ENCODE measurements at regions not wholly inside any gene's neighbourhood (a gene's known extent, or its start where the extent isn't known, plus 50 kb on each side); places are given as distances from the start of the nearest gene placed in this dataset.

DNA sequence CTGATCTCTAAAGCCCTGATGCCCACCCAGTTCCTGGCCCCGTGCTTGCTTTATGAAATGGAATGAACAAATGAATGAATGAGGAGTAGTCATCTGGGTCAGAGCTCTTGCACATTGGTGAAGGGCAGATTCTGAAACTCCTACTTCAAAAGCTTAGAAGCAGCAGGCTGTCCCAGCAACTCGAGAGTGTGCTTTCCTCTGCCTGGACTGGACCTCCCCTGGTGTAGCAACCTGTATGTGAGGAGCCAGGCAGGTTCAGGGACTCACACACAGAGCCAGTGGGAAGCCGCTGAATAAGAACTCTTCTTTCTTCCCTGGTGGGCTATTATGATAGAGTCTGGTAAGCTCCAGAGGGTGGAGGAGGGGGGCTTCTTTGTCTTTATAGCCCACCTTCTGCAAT is 396.4 kb downstream of the CDK5RAP2 start:
- DNase-seq, result no peak
- Mint-ChIP-seq H3K27me3 (ENCODE audit: unreplicated experiment) (peaks cover 2% of the 10 kb centered on the region), H3K27ac (ENCODE audit: unreplicated experiment) (no peak overlapping the region), H3K4me1 (ENCODE audit: low read depth, unreplicated experiment) (no peaks in the 10 kb centered on the region), H3K36me3 (ENCODE audit: unreplicated experiment) (no peaks in the 10 kb centered on the region), H3K9me3 (ENCODE audit: unreplicated experiment) (no peaks in the 10 kb centered on the region), H3K4me3 (ENCODE audit: unreplicated experiment) (no peak overlapping the region)
- TF ChIP-seq, protein P1, sequence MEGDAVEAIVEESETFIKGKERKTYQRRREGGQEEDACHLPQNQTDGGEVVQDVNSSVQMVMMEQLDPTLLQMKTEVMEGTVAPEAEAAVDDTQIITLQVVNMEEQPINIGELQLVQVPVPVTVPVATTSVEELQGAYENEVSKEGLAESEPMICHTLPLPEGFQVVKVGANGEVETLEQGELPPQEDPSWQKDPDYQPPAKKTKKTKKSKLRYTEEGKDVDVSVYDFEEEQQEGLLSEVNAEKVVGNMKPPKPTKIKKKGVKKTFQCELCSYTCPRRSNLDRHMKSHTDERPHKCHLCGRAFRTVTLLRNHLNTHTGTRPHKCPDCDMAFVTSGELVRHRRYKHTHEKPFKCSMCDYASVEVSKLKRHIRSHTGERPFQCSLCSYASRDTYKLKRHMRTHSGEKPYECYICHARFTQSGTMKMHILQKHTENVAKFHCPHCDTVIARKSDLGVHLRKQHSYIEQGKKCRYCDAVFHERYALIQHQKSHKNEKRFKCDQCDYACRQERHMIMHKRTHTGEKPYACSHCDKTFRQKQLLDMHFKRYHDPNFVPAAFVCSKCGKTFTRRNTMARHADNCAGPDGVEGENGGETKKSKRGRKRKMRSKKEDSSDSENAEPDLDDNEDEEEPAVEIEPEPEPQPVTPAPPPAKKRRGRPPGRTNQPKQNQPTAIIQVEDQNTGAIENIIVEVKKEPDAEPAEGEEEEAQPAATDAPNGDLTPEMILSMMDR (IDR thresholded peaks at IDR 0.05; ENCODE audit: partially characterized antibody, unreplicated experiment), result no peak

DNA sequence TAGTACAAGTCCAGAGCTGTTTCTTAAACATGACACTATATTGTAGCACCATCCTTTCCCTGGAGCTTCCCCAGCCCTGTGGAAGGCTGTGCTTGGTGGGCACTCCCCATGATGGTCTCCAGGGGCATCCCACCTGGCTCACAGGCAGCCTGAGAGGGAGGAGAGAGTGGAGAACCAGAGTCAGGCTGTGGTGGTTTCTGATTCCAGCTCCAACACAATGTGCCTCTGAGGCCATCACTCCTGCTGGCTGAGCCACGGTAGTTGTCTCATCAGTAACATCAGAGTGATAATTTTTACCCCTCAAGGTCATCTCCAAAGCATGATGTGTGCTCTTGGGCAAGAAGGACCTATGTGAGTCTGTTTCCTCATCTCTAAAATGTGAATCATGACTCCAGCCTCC is 398.0 kb downstream of the CDK5RAP2 start:
- no peak overlapping the region for H3K4me3 Mint-ChIP-seq (ENCODE audit: unreplicated experiment)
- DNase-seq, result no peak
- no peaks in the 10 kb centered on the region for H3K4me1 Mint-ChIP-seq (ENCODE audit: low read depth, unreplicated experiment)
- H3K27ac Mint-ChIP-seq (ENCODE audit: unreplicated experiment), result no peak overlapping the region
- no peaks in the 10 kb centered on the region for H3K36me3 Mint-ChIP-seq (ENCODE audit: unreplicated experiment)
- H3K9me3 Mint-ChIP-seq (ENCODE audit: unreplicated experiment), result no peaks in the 10 kb centered on the region
- TF ChIP-seq, protein P1 (IDR thresholded peaks at IDR 0.05; ENCODE audit: partially characterized antibody, unreplicated experiment), result no peak
- H3K27me3 Mint-ChIP-seq (ENCODE audit: unreplicated experiment), result no peaks in the 10 kb centered on the region

DNA sequence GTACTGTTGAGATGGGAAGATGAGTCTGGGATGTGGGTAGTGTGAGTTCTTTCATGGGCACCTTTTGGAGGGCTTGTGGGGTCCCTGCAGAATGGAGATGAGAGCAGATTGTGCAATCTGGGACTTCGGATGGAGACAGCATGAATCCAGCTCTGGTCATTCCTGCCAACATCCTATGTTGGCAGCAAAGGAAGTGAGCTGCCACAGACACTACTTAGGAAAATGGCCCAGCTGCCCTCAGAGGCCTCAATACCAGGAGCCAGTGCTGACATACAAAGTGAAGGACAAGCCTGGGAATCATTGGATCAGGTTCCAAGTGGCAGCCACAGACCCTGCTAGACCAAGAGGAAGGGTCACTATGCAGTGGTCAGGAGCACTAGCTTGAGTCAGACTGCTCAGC is 402.8 kb downstream of the CDK5RAP2 start:
- Mint-ChIP-seq H3K27me3 (ENCODE audit: unreplicated experiment) (peaks cover 2% of the 10 kb centered on the region), H3K36me3 (ENCODE audit: unreplicated experiment) (no peaks in the 10 kb centered on the region), H3K4me3 (ENCODE audit: unreplicated experiment) (no peak overlapping the region), H3K9me3 (ENCODE audit: unreplicated experiment) (no peaks in the 10 kb centered on the region), H3K4me1 (ENCODE audit: low read depth, unreplicated experiment) (peaks cover 2% of the 10 kb centered on the region), H3K27ac (ENCODE audit: unreplicated experiment) (no peak overlapping the region)
- DNase-seq, result no peak
- TF ChIP-seq, protein P1 (IDR thresholded peaks at IDR 0.05; ENCODE audit: partially characterized antibody, unreplicated experiment), result no peak

DNA sequence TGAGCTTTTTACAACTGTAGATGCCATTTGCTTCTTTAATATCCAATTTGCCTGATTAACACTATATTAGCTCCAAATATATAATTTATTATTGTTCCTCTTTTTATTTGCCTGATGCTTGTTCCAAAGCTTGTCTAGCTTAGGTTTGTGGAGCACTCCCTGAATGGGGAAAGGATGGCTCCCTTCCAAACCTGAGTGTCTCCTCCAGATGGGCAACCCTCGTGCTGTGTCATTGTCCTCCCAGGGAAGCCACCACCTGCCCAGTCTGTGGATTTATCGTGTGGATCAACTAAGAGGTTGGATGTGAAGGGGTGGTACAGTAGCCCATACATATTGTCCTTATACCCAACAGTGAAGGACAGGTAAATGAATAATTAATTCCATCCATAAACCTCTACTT is 404.9 kb downstream of the CDK5RAP2 start:
- TF ChIP-seq, protein P1 (IDR thresholded peaks at IDR 0.05; ENCODE audit: partially characterized antibody, unreplicated experiment), result no peak
- H3K27me3 Mint-ChIP-seq (ENCODE audit: unreplicated experiment), result peaks cover 2% of the 10 kb centered on the region
- no peak overlapping the region for H3K4me3 Mint-ChIP-seq (ENCODE audit: unreplicated experiment)
- DNase-seq, result no peak
- H3K9me3 Mint-ChIP-seq (ENCODE audit: unreplicated experiment), result no peaks in the 10 kb centered on the region
- H3K27ac Mint-ChIP-seq (ENCODE audit: unreplicated experiment), result no peak overlapping the region
- H3K4me1 Mint-ChIP-seq (ENCODE audit: low read depth, unreplicated experiment), result peaks cover 2% of the 10 kb centered on the region
- no peaks in the 10 kb centered on the region for H3K36me3 Mint-ChIP-seq (ENCODE audit: unreplicated experiment)

DNA sequence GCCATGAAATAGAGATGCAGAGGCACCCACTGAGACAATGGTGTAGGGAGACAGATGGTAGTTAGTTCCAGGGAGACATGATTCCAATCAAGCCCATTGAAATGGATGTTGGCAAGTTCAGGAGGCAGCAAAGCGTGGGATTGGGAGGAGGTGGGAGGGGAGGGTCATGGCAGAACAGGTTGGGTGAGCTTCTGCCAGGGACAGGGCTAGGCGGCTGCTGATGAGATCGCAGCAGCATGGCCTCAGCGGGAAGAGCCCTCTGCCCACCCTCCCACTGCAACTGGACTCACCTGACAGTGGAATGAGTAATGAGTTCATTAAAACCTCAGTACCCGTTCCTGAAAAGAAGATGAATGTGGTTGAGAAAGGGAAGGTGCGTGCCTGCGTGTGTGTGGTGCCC is 418.2 kb downstream of the CDK5RAP2 start:
- H3K9me3 Mint-ChIP-seq (ENCODE audit: unreplicated experiment), result peaks cover 3% of the 10 kb centered on the region
- DNase-seq, result no peak
- H3K36me3 Mint-ChIP-seq (ENCODE audit: unreplicated experiment), result no peaks in the 10 kb centered on the region
- TF ChIP-seq, protein P1 (IDR thresholded peaks at IDR 0.05; ENCODE audit: partially characterized antibody, unreplicated experiment), result no peak
- H3K27me3 Mint-ChIP-seq (ENCODE audit: unreplicated experiment), result no peaks in the 10 kb centered on the region
- no peak overlapping the region for H3K4me3 Mint-ChIP-seq (ENCODE audit: unreplicated experiment)
- H3K27ac Mint-ChIP-seq (ENCODE audit: unreplicated experiment), result no peak overlapping the region
- peaks cover 5% of the 10 kb centered on the region for H3K4me1 Mint-ChIP-seq (ENCODE audit: low read depth, unreplicated experiment)

Data from glutamatergic neuron (in vitro differentiated cells).